ACC112 (cell line): ENCODE measurements at regions not wholly inside any gene's neighbourhood (a gene's known extent, or its start where the extent isn't known, plus 50 kb on each side); places are given as distances from the start of the nearest gene placed in this dataset.
A peak's percentile ranks its signal among the peaks of the same experiment; 100 is the strongest.
"Not testable (repeated sequence)": the region's sequence is repeated elsewhere in the genome, so short reads cannot be mapped to it uniquely, and the experiment has no call there.

Experiments used
- H2AFZ ChIP-seq: fragments of 200-600 bp; sonication (generic); one replicate; pipeline ENCODE4 v1.6.0; 2017; ENCODE audit warnings: antibody characterized with exemption, low read length; ENCODE audit not compliant: unreplicated experiment
- H3K27ac ChIP-seq: fragments of 200-600 bp; sonication (generic); 2 replicates; pipeline ENCODE4 v1.5.1; 2014; ENCODE audit warnings: low read depth, mild to moderate bottlenecking, antibody characterized with exemption, low read length, moderate library complexity
- H3K27me3 ChIP-seq: fragments of 200-600 bp; sonication (generic); 2 replicates; pipeline ENCODE4 v1.6.1; 2014; ENCODE audit warnings: mild to moderate bottlenecking, antibody characterized with exemption, low read length, moderate library complexity, mixed read lengths; ENCODE audit not compliant: insufficient read depth
- H3K36me3 ChIP-seq: fragments of 200-600 bp; sonication (generic); 2 replicates; pipeline ENCODE4 v1.6.1; 2016; ENCODE audit warnings: mild to moderate bottlenecking, antibody characterized with exemption, low read length, moderate library complexity, mixed read lengths; ENCODE audit not compliant: insufficient read depth
- H3K4me1 ChIP-seq: fragments of 200-600 bp; sonication (generic); one replicate; pipeline ENCODE4 v1.6.1; 2016; ENCODE audit warnings: low read length, mixed read lengths; ENCODE audit not compliant: insufficient read depth, unreplicated experiment, control insufficient read depth
- H3K4me3 ChIP-seq: fragments of 200-600 bp; sonication (generic); 2 replicates; pipeline ENCODE4 v1.5.1; 2014; ENCODE audit warnings: mild to moderate bottlenecking, low read depth, low read length
- H3K79me2 ChIP-seq: fragments of 200-600 bp; sonication (generic); one replicate; pipeline ENCODE4 v1.6.0; 2016; ENCODE audit warnings: low read length; ENCODE audit not compliant: control insufficient read depth, unreplicated experiment, insufficient read depth

DNA sequence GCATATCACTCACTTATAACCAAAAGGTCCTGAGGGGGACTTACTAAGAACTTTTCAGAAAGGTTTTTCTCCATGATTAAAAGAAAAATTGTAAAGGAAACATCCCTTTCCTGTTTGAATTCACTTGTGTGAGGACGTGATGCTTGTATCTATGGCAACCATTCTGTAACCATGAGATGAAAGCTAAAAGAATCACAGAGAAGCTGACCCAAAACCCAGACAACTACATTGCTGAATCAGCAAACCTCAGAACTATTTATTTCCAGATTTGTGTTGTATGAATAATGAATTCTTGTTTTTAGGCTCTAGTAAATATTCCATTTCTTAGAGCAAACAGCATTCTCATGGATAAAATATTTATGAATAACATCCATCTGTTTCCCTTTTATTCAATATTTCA lies 91.2 kb downstream of the RCHY1 start:
- Histone ChIP-seq H3K36me3 (no peaks in the 10 kb centered on the region), H3K79me2 (no peaks in the 10 kb centered on the region), H3K4me1 (no peaks in the 10 kb centered on the region), H3K27ac (no peak overlapping the region), H2AFZ (no peak overlapping the region), H3K27me3 (peaks cover 12% of the 10 kb centered on the region; the same call in 1 of the 2 replicates), H3K4me3 (no peak overlapping the region)

DNA sequence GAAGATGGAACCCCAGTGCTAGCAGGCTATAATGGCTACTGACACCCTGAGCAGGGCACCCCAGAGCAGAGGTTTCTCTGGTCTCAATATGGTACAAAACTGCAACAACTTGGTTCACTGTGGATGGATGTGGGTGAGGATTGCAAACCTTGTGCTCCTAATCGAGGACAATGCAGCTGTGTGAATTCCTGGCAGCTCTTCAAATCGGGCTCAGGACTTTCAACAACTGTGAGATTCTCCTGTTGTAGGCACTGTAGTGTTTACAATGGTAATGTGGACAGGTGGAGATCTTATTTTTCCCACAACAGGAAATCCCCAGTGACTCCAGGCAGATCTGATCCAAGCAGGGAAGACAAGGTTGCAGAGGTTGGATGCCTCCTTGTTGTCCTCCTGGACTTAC lies 101.5 kb downstream of the RCHY1 start:
- H2AFZ ChIP-seq = no peak overlapping the region
- H3K27me3 ChIP-seq = peaks cover 28% of the 10 kb centered on the region
- no peak overlapping the region for H3K4me3 ChIP-seq
- no peaks in the 10 kb centered on the region for H3K4me1 ChIP-seq
- H3K27ac ChIP-seq = no peak overlapping the region
- H3K79me2 ChIP-seq = no peaks in the 10 kb centered on the region
- no peaks in the 10 kb centered on the region for H3K36me3 ChIP-seq

DNA sequence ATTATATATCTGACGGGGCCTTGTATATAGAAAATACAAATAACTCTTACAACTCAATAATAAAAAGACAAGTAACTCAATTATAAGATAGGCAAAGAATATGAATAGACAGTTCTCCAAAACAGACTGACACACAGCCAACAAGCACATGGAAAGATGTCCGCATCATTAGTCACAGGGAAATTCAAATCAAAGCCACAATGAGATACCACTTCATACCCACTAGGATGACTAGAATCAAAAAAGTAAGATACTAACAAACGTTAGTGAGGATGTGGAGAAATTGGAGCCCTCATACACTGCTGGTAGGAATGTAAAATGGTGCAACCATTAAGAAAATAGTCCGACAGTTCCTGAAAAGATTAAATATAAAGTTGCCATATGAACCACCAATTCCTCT lies 115.7 kb downstream of the RCHY1 start:
- Histone ChIP-seq H3K4me3 (no peak overlapping the region), H3K4me1 (no peaks in the 10 kb centered on the region), H3K79me2 (no peaks in the 10 kb centered on the region), H3K36me3 (no peaks in the 10 kb centered on the region), H3K27ac (no peak overlapping the region), H3K27me3 (0 out of 2 replicates have a peak, but pooled peaks cover 2% of the 10 kb centered on the region), H2AFZ (no peak overlapping the region)

DNA sequence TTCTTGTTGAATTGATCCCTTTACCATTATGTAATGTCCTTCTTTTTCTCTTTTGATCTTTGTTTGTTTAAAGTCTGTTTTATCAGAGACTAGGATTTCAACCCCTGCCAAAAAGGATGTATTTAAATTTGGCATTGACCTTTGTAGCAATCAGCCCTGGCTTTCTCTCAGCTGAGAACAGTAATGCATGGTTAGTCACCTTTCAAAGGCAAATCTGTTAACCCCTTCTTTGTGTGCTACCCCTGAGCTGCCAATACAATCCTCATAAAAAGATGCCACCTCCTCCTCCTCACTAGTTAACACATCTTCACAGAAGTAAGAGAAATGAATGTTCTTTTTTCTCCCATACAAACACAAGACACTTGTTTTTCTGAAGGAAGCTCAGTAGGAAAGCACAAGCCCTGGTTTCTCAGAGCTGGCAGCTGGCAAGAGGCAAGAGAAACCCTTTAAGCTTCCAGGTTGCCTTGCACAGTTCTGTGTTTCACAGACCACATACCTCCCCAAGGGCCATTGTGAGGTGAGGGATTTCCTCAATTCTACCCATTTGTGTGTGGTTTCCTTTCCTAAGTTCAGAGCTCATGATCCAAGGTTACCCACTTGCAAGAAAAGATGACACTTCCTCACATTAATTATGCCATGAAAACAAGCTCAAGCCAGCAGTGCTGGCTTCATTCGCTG lies 122.6 kb downstream of the RCHY1 start:
- Histone ChIP-seq H2AFZ (no peak overlapping the region), H3K36me3 (no peaks in the 10 kb centered on the region), H3K79me2 (no peaks in the 10 kb centered on the region), H3K27ac (no peak overlapping the region), H3K4me1 (no peaks in the 10 kb centered on the region), H3K27me3 (0 out of 2 replicates have a peak, but pooled peaks cover 11% of the 10 kb centered on the region), H3K4me3 (no peak overlapping the region)

DNA sequence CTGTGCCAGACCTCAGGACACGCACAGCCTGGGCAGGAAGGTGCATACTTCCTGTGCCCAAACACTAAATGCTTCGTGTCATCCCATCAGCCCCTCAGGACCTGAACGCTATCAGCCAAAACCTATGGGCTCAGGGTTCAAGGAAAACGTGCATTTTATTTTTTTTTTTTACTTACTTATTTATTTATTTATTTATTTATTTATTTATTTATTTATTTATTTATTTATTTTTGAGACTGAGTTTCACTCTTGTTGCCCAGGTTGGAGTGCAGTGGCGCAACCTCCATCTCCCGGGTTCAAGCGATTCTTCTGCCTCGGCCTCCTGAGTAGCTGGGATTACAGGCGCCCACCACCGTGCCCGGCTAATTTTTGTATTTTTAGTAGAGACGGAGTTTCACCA lies 127.8 kb downstream of the RCHY1 start:
- H3K4me3 ChIP-seq, H3K4me1 ChIP-seq, H3K27ac ChIP-seq, H3K36me3 ChIP-seq, H3K79me2 ChIP-seq, H3K27me3 ChIP-seq, H2AFZ ChIP-seq: not testable (repeated sequence)

DNA sequence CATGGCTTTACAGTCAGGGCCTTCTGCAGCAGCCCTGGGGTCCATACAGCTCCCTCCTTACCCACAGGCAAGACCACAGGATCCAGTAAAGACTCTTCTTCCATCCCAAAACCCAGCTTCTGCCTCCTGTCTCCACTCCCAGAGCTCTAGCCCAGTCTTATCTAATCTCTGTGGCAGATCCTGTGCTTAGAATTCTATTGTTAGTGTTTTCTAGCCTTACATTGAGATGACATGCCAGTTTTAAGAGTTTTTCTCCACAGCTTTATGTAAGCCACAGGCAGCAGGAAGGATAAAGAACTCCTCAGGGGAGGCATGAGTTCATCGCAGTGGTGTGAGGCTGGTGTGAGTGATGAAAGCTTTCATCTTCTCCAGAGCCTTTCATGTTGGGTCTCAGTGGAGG lies 129.1 kb downstream of the RCHY1 start:
- no peak overlapping the region for H2AFZ ChIP-seq
- H3K27me3 ChIP-seq = no peaks in the 10 kb centered on the region
- H3K79me2 ChIP-seq = no peaks in the 10 kb centered on the region
- H3K4me3 ChIP-seq = no peak overlapping the region
- no peaks in the 10 kb centered on the region for H3K4me1 ChIP-seq
- no peak overlapping the region for H3K27ac ChIP-seq
- H3K36me3 ChIP-seq = no peaks in the 10 kb centered on the region

DNA sequence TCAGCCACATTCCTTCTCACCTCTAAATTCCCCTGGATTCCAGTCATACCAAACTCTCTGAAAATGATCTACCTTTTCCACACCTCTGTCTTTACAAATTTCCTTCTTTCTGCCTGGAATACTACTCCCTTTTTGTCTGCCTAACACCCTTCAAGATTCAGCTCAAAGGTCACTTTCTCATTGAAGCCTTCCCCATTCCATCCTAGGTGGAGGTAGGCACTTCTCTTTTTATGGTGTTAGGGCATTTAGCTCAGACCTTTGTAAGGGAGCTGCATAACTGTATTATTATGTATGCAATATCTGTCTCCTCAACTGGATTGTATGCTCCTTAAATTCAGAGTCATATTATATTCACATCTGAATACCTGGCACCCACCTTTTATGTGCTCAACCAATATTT lies 137.7 kb downstream of the RCHY1 start:
- H3K27ac ChIP-seq = no peak overlapping the region
- H2AFZ ChIP-seq = no peak overlapping the region
- H3K36me3 ChIP-seq = no peaks in the 10 kb centered on the region

DNA sequence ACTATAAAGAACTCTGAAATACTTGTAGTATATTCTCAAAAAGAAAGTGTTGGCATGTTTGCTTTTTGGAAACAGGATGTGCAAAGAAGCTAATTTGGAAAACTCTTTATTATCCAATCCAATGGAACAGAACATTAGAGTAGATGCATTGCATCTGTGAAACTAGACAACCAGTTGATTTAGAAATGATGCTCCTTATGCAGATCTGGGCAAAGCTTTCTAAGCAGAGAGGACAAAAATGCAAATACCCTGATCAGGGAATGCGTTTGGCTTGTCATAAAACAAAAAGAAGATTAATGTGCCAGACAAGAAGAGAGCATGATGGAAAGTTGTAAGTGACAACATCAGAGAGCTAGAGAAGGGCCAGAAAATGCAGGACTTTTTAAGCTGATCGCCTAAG lies 142.3 kb downstream of the RCHY1 start:
- Histone ChIP-seq H3K4me1 (no peaks in the 10 kb centered on the region), H3K27me3 (peaks cover 20% of the 10 kb centered on the region), H3K27ac (no peak overlapping the region), H3K36me3 (no peaks in the 10 kb centered on the region), H3K79me2 (no peaks in the 10 kb centered on the region), H3K4me3 (no peak overlapping the region), H2AFZ (no peak overlapping the region)

More for the DNA sequence above, 137.7 kb downstream of the RCHY1 start:
- Histone ChIP-seq H3K4me3 (no peak overlapping the region), H3K4me1 (no peaks in the 10 kb centered on the region), H3K27me3 (peaks cover 4% of the 10 kb centered on the region; the same call in 1 of the 2 replicates), H3K79me2 (no peaks in the 10 kb centered on the region)

DNA sequence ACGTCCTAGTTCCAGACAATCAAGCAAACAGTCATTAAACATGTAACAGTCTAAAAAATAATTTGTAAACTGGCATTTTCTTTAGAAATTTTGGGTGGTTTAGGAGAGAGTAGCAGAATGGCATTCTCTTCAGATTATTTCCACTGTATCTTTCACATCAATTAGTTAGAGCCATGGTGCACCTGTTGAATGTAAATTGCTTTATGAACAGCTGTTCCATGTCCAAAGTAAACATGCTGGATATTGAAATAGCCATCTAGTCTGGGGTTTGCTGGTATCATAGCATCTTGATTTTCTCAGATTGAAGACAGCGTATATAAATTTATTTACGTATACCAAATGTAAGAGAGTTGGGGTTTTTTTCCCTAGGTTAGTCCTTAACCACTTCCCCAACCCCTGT lies 143.6 kb downstream of the RCHY1 start:
- no peaks in the 10 kb centered on the region for H3K79me2 ChIP-seq
- no peaks in the 10 kb centered on the region for H3K4me1 ChIP-seq
- H3K27ac ChIP-seq = no peak overlapping the region
- H2AFZ ChIP-seq = no peak overlapping the region
- H3K27me3 ChIP-seq = peaks cover 16% of the 10 kb centered on the region
- H3K36me3 ChIP-seq = no peaks in the 10 kb centered on the region
- H3K4me3 ChIP-seq = no peak overlapping the region

DNA sequence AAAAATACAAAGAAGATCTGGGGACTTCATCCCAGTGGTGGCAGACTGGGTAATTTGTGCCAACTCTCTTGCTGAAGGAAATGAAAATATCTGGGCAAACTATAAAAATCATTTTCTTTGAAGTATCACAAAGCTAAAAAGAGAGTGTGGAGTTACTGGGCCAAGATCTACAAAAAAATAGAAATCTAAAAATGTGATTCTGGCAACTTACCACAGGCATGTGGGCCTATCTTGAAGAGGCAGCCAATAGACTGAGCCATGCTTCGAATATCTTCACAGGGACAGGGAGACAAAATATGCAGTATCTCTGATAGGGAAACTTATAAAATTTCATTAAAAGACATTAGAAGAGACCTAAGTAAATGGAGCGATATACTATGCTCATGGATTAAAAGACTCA lies 168.8 kb downstream of the RCHY1 start:
- H3K4me1 ChIP-seq = peaks cover 45% of the 10 kb centered on the region
- no peaks in the 10 kb centered on the region for H3K36me3 ChIP-seq
- H2AFZ ChIP-seq = no peak overlapping the region
- H3K27ac ChIP-seq = peak overlapping the region; percentile 94
- H3K79me2 ChIP-seq = no peaks in the 10 kb centered on the region
- no peaks in the 10 kb centered on the region for H3K27me3 ChIP-seq
- 0 out of 2 replicates have a peak overlapping the region, but pooled peaks have one; percentile 12 for H3K4me3 ChIP-seq

DNA sequence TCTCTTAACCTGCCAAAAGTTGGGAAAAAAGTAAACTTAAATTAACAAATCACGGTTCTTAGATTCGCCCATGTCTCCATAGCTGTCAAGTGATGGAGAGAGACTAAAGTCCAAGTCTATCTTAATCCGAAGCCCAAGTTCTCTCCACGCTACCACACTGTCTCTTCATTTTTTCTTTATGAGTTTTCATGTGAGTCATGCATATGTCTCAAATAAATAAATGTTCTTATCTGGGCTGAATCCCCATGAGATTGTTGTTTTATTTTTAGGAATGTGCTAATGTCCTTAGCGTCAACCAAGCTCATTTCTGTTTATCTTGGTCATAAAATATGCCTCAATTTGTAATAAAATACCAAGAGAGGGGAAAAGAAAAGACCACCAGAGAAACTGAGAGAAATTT lies 169.3 kb downstream of the RCHY1 start:
- Histone ChIP-seq H3K4me3 (0 out of 2 replicates have a peak overlapping the region, but pooled peaks have one; percentile 12), H3K27me3 (no peaks in the 10 kb centered on the region), H2AFZ (no peak overlapping the region), H3K79me2 (no peaks in the 10 kb centered on the region), H3K4me1 (peaks cover 47% of the 10 kb centered on the region), H3K36me3 (no peaks in the 10 kb centered on the region), H3K27ac (peak overlapping the region; percentile 94)
